Neural cell (in vitro differentiated cells): ENCODE measurements at regions not wholly inside any gene's neighbourhood (a gene's known extent, or its start where the extent isn't known, plus 50 kb on each side); places are given as distances from the start of the nearest gene placed in this dataset.

ENCODE experiments used
- H2AFZ ChIP-seq: fragments of 200-600, 300-800 bp; sonication (generic), shearing (Covaris generic); 2 replicates; pipeline ENCODE4 v1.6.0; 2014; ENCODE audit warnings: low read depth, mild to moderate bottlenecking, antibody characterized with exemption, low read length, moderate library complexity
- H3F3A ChIP-seq: fragments of 200-600 bp; shearing (Covaris generic); 2 replicates; pipeline ENCODE4 v1.6.1; 2016; ENCODE audit warnings: mild to moderate bottlenecking, moderate library complexity, mixed read lengths, antibody characterized with exemption, low read length; ENCODE audit not compliant: insufficient read depth, poor library complexity, severe bottlenecking
- H3K27ac ChIP-seq: fragments of 200-600, 300-800 bp; sonication (generic), shearing (Covaris generic); 2 replicates; pipeline ENCODE4 v1.5.1; 2014; ENCODE audit warnings: mild to moderate bottlenecking, low read length, moderate library complexity
- H3K27me3 ChIP-seq: fragments of 300-800, 200-600 bp; sonication (generic), shearing (Covaris generic); 2 replicates; pipeline ENCODE4 v1.6.0; 2014; ENCODE audit warnings: mild to moderate bottlenecking, low read depth, low read length, moderate library complexity; ENCODE audit not compliant: insufficient read depth
- H3K36me3 ChIP-seq: fragments of 300-800, 200-600 bp; sonication (generic), shearing (Covaris generic); 2 replicates; pipeline ENCODE4 v1.5.1; 2014; ENCODE audit warnings: mild to moderate bottlenecking, antibody characterized with exemption, low read length, moderate library complexity; ENCODE audit not compliant: insufficient read depth
- H3K4me2 ChIP-seq: fragments of 300-800, 200-600 bp; sonication (generic), shearing (Covaris generic); 2 replicates; pipeline ENCODE4 v1.6.0; 2014; ENCODE audit warnings: mild to moderate bottlenecking, low read length
- H3K4me3 ChIP-seq: fragments of 300-800, 200-600 bp; sonication (generic), shearing (Covaris generic); 2 replicates; pipeline ENCODE4 v1.5.1; 2014; ENCODE audit warnings: mild to moderate bottlenecking, low read length, moderate library complexity
- H3K79me2 ChIP-seq: fragments of 200-600 bp; shearing (Covaris generic); replicated peaks from 2 replicates; pipeline ENCODE4 v1.6.0; 2014; ENCODE audit warnings: mild to moderate bottlenecking, low read length, moderate library complexity; ENCODE audit not compliant: insufficient read depth
- H3K9ac ChIP-seq: fragments of 300-800, 200-600 bp; sonication (generic), shearing (Covaris generic); 2 replicates; pipeline ENCODE4 v1.6.1; 2016; ENCODE audit warnings: mild to moderate bottlenecking, low read length, mixed read lengths
- H3K9me2 ChIP-seq: fragments of 200-600 bp; shearing (Covaris generic); 2 replicates; pipeline ENCODE4 v1.6.1; 2016; ENCODE audit warnings: mild to moderate bottlenecking, low read length, mixed read lengths; ENCODE audit not compliant: insufficient read depth
- H3K9me3 ChIP-seq: fragments of 200-600, 300-800 bp; sonication (generic), shearing (Covaris generic); 2 replicates; pipeline ENCODE4 v1.6.1; 2016; ENCODE audit warnings: mild to moderate bottlenecking, mixed run types, low read length, moderate library complexity, mixed read lengths
- H4K20me1 ChIP-seq: fragments of 200-600 bp; shearing (Covaris generic); 2 replicates; pipeline ENCODE4 v1.6.1; 2016; ENCODE audit warnings: mild to moderate bottlenecking, mixed run types; ENCODE audit not compliant: insufficient read depth
- CTCF ChIP-seq: fragments of 450-650 bp; IDR thresholded peaks from 2 replicates; pipeline ENCODE4 v1.5.1; 2014; ENCODE audit warnings: antibody characterized with exemption, mild to moderate bottlenecking, moderate library complexity; ENCODE audit not compliant: poor library complexity, severe bottlenecking
- EP300 ChIP-seq: fragments of 450-650 bp; conservative IDR thresholded peaks from 2 replicates; pipeline ENCODE4 v1.6.1; 2014; ENCODE audit warnings: antibody characterized with exemption, mild to moderate bottlenecking, moderate library complexity; ENCODE audit not compliant: poor library complexity, severe bottlenecking
- EZH2 ChIP-seq: fragments of 200-600, 300-800 bp; shearing (Covaris generic), sonication (generic); IDR thresholded peaks from 2 replicates; pipeline ENCODE4 v1.6.1; 2014; ENCODE audit warnings: antibody characterized with exemption, low read length, borderline replicate concordance, mild to moderate bottlenecking; ENCODE audit not compliant: insufficient read depth, poor library complexity, severe bottlenecking
- MXI1 ChIP-seq: fragments of 450-650 bp; conservative IDR thresholded peaks from 2 replicates; pipeline ENCODE4 v1.6.1; 2014; ENCODE audit warnings: antibody characterized with exemption, mild to moderate bottlenecking; ENCODE audit not compliant: poor library complexity, severe bottlenecking
- POLR2AphosphoS5 ChIP-seq: IDR thresholded peaks from 2 replicates; pipeline ENCODE4 v1.6.1; 2012
- RAD21 ChIP-seq: fragments of 450-650 bp; conservative IDR thresholded peaks from 2 replicates; pipeline ENCODE4 v1.6.1; 2014; ENCODE audit warnings: antibody characterized with exemption, mild to moderate bottlenecking, moderate library complexity
- REST ChIP-seq: IDR thresholded peaks from 2 replicates; pipeline ENCODE4 v1.6.1; 2012; ENCODE audit warnings: borderline replicate concordance
- SMC3 ChIP-seq: fragments of 450-650 bp; conservative IDR thresholded peaks from 2 replicates; pipeline ENCODE4 v1.6.1; 2014; ENCODE audit warnings: antibody characterized with exemption, mild to moderate bottlenecking, moderate library complexity; ENCODE audit not compliant: poor library complexity
- TAF1 ChIP-seq: IDR thresholded peaks from 2 replicates; pipeline ENCODE4 v1.6.1; 2012; ENCODE audit warnings: low read depth

GRCh38 chr6:113476937-113477839 lies 380.0 kb upstream of the MARCKS start:
- Histone ChIP-seq H3K36me3 (no peaks in the 10 kb centered on the region), H3K9me2 (no peaks in the 10 kb centered on the region), H3K9ac (no peak overlapping the region), H2AFZ (no peak overlapping the region), H4K20me1 (no peaks in the 10 kb centered on the region), H3K4me3 (no peak overlapping the region), H3K4me2 (no peak overlapping the region), H3K9me3 (peaks cover 8% of the 10 kb centered on the region), H3K79me2 (no peaks in the 10 kb centered on the region), H3K27ac (no peak overlapping the region), H3F3A (no peaks in the 10 kb centered on the region), H3K27me3 (no peaks in the 10 kb centered on the region)
- TF ChIP-seq POLR2AphosphoS5 (no peak), CTCF (no peak), SMC3 (no peak), MXI1 (no peak), REST (no peak), RAD21 (no peak), EP300 (no peak), EZH2 (no peak), TAF1 (no peak)

- no peaks in the 10 kb centered on the region for H3K27me3 ChIP-seq
- H2AFZ ChIP-seq: no peak overlapping the region
- H3K79me2 ChIP-seq: no peaks in the 10 kb centered on the region
- H3K4me2 ChIP-seq: no peak overlapping the region
- H4K20me1 ChIP-seq: no peaks in the 10 kb centered on the region
- no peaks in the 10 kb centered on the region for H3K36me3 ChIP-seq
- TF ChIP-seq POLR2AphosphoS5 (no peak), SMC3 (no peak), EZH2 (no peak), TAF1 (no peak), REST (no peak), RAD21 (no peak), CTCF (no peak), MXI1 (no peak), EP300 (no peak)
- peaks cover 1% of the 10 kb centered on the region for H3K9me3 ChIP-seq
- H3K4me3 ChIP-seq: no peak overlapping the region
- H3F3A ChIP-seq: no peaks in the 10 kb centered on the region
- no peaks in the 10 kb centered on the region for H3K9me2 ChIP-seq
- H3K9ac ChIP-seq: no peak overlapping the region
- H3K27ac ChIP-seq: no peak overlapping the region
These were observed 376.5 kb upstream of the MARCKS start for GRCh38 chr6:113480616-113481015.
